SJSA1 (cell line): ENCODE measurements at regions not wholly inside any gene's neighbourhood (a gene's known extent, or its start where the extent isn't known, plus 50 kb on each side); places are given as distances from the start of the nearest gene placed in this dataset.
"Not testable (repeated sequence)": the region's sequence is repeated elsewhere in the genome, so short reads cannot be mapped to it uniquely, and the experiment has no call there.

ENCODE experiments used
- DNase-seq, 2 experiments: peaks; one replicate each; pipeline ENCODE4 v3.0.0-alpha.2; 2015 to 2020; ENCODE audit warnings: low spot score in 2 of 2, low read depth in 1 of 2
- H3K27ac ChIP-seq: fragments of 250-450 bp; sonication (Bioruptor Pico); 2 replicates; pipeline ENCODE4 v1.5.1; 2020; ENCODE audit warnings: mild to moderate bottlenecking, moderate library complexity
- H3K27me3 ChIP-seq: fragments of 250-450 bp; sonication (Bioruptor Pico); replicated peaks from 2 replicates; pipeline ENCODE4 v1.5.1; 2020; ENCODE audit warnings: mild to moderate bottlenecking, moderate library complexity
- H3K36me3 ChIP-seq: fragments of 250-450 bp; sonication (Bioruptor Pico); 2 replicates; pipeline ENCODE4 v1.5.1; 2020; ENCODE audit warnings: mild to moderate bottlenecking
- H3K4me1 ChIP-seq: fragments of 250-450 bp; sonication (Bioruptor Pico); replicated peaks from 2 replicates; pipeline ENCODE4 v1.6.1; 2021; ENCODE audit warnings: mild to moderate bottlenecking
- H3K4me3 ChIP-seq: fragments of 250-450 bp; sonication (Bioruptor Pico); 2 replicates; pipeline ENCODE4 v1.5.1; 2020; ENCODE audit warnings: mild to moderate bottlenecking
- H3K9me3 ChIP-seq: fragments of 250-450 bp; sonication (Bioruptor Pico); replicated peaks from 2 replicates; pipeline ENCODE4 v1.5.1; 2020; ENCODE audit warnings: mild to moderate bottlenecking

- not testable (repeated sequence) for H3K4me1 ChIP-seq, H3K27ac ChIP-seq, H3K9me3 ChIP-seq, H3K36me3 ChIP-seq, H3K27me3 ChIP-seq, DNase-seq, H3K4me3 ChIP-seq
Observed at GRCh38 chr1:101505240-101505639, 268.4 kb downstream of the S1PR1 start.

- H3K36me3 ChIP-seq, result no peaks in the 10 kb centered on the region
- peak in 1 of 2 experiments; percentile 11 for DNase-seq
- H3K27me3 ChIP-seq, result no peaks in the 10 kb centered on the region
- H3K4me3 ChIP-seq, result no peak overlapping the region
- no peaks in the 10 kb centered on the region for H3K9me3 ChIP-seq
- H3K4me1 ChIP-seq, result no peaks in the 10 kb centered on the region
- H3K27ac ChIP-seq, result no peak overlapping the region
Observed at GRCh38 chr1:101506541-101507164, 269.8 kb downstream of the S1PR1 start.

DNA sequence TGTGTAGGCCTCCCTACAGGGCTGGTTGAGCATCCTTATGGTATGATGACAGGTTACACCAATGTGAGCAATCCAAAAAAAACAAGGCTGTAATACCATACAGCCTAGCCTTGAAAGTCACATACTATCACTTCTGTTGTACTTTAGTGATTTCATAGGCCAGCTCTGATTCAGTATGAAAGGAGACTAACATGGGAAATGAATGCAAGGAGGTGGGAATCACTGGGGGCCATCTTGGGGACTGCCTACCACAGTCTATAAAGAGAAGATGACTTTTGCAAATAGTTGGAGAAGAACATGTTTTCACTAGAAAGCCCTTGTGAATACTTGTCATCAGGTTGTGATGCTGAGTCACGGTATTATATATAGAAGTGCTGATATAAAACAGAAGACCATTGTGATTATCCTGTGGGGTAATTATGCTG is 270.7 kb downstream of the S1PR1 start:
- H3K9me3 ChIP-seq, result no peaks in the 10 kb centered on the region
- DNase-seq, result no peak
- no peak overlapping the region for H3K27ac ChIP-seq

DNA sequence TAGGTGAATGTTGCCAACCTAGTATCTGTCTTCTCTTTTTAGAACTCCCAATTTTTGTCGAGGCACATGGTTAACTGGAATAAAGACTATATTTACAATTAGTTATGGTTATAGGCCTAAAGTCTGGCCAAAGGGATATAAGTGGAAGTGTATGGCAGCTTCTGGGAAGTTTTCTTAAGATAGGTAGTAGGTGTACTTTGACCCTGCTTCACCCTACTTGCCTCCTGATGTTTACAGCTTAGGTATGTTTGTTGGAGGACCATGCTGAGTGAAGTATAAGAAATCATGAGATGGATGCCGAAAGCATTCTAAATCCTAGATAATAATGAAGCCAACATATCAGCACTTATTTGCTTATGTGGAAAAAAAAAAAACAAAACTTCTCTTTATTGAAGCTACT is 272.1 kb downstream of the S1PR1 start:
- Histone ChIP-seq H3K27ac (no peak overlapping the region), H3K9me3 (no peaks in the 10 kb centered on the region), H3K36me3 (no peaks in the 10 kb centered on the region), H3K27me3 (no peaks in the 10 kb centered on the region), H3K4me1 (no peaks in the 10 kb centered on the region), H3K4me3 (no peak overlapping the region)
- no peak for DNase-seq

More for the DNA sequence above, 270.7 kb downstream of the S1PR1 start:
- H3K4me1 ChIP-seq, result no peaks in the 10 kb centered on the region
- H3K36me3 ChIP-seq, result no peaks in the 10 kb centered on the region
- no peaks in the 10 kb centered on the region for H3K27me3 ChIP-seq
- no peak overlapping the region for H3K4me3 ChIP-seq

DNA sequence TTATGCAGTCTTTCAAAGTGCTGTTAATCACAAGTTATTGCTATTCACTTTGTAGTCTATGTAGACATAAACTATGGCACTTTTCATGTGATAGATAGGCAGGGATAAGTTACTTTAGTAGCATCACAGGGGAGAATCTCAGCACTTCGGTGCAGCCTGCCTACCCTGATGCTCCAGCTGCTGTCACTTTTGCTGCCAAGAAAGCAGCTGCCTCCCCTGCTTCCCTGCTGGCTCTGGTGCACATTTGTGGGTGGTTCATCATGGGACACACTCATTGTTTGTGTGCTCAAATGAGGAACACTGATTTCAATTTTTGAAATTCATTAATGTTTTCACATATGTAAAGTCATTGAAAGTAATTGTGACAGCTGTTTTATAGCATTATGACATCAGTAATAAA is 272.6 kb downstream of the S1PR1 start:
- H3K4me3 ChIP-seq, result no peak overlapping the region
- H3K36me3 ChIP-seq, result no peaks in the 10 kb centered on the region
- no peaks in the 10 kb centered on the region for H3K9me3 ChIP-seq
- H3K27me3 ChIP-seq, result no peaks in the 10 kb centered on the region
- no peaks in the 10 kb centered on the region for H3K4me1 ChIP-seq
- no peak for DNase-seq
- no peak overlapping the region for H3K27ac ChIP-seq

- Histone ChIP-seq H3K27me3 (no peaks in the 10 kb centered on the region), H3K27ac (no peak overlapping the region), H3K36me3 (no peaks in the 10 kb centered on the region), H3K4me1 (no peaks in the 10 kb centered on the region), H3K9me3 (no peaks in the 10 kb centered on the region), H3K4me3 (no peak overlapping the region)
- DNase-seq, result no peak
Observed at GRCh38 chr1:101511202-101511891, 274.5 kb downstream of the S1PR1 start.

- Histone ChIP-seq H3K9me3 (no peaks in the 10 kb centered on the region), H3K4me1 (no peaks in the 10 kb centered on the region), H3K36me3 (no peaks in the 10 kb centered on the region), H3K27ac (no peak overlapping the region), H3K27me3 (no peaks in the 10 kb centered on the region), H3K4me3 (no peak overlapping the region)
- DNase-seq, result peak in 1 of 2 experiments; percentile 16
Observed at GRCh38 chr1:101520302-101520701, 283.5 kb downstream of the S1PR1 start.

GRCh38 chr1:101522486-101522885 is 285.7 kb downstream of the S1PR1 start:
- no peak for DNase-seq
- H3K4me3 ChIP-seq, result no peak overlapping the region
- no peaks in the 10 kb centered on the region for H3K4me1 ChIP-seq
- H3K9me3 ChIP-seq, result no peaks in the 10 kb centered on the region
- H3K27ac ChIP-seq, result no peak overlapping the region
- no peaks in the 10 kb centered on the region for H3K36me3 ChIP-seq
- no peaks in the 10 kb centered on the region for H3K27me3 ChIP-seq

- Histone ChIP-seq H3K4me1 (no peaks in the 10 kb centered on the region), H3K4me3 (no peak overlapping the region)
Observed at GRCh38 chr1:101526813-101527212, 290.0 kb downstream of the S1PR1 start.

GRCh38 chr1:101532377-101532776 is 295.6 kb downstream of the S1PR1 start:
- Histone ChIP-seq H3K36me3 (no peaks in the 10 kb centered on the region), H3K9me3 (no peaks in the 10 kb centered on the region), H3K27me3 (no peaks in the 10 kb centered on the region), H3K4me1 (no peaks in the 10 kb centered on the region), H3K4me3 (no peak overlapping the region), H3K27ac (no peak overlapping the region)
- no peak for DNase-seq

More at GRCh38 chr1:101526813-101527212, 290.0 kb downstream of the S1PR1 start:
- H3K27me3 ChIP-seq, result no peaks in the 10 kb centered on the region
- H3K9me3 ChIP-seq, result no peaks in the 10 kb centered on the region
- no peak for DNase-seq
- no peaks in the 10 kb centered on the region for H3K36me3 ChIP-seq
- no peak overlapping the region for H3K27ac ChIP-seq

DNA sequence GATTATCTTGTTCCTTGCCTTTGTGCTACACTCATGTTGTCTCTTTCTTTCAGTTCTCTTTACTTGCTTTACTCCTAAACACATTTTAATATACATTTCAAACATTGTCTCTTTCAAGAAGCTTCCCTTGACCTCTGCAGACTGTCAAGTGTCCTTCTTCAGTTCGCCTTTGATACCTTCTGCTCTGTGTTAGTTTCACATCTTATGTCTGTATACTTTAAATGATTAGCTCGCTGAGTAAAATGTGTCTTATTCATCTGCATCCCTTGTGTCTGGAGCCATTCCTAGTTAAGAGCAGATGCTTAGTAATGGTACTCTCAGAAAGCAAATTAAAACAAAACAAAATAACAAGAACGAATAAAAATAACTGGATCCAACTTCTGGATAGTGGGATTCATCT is 303.3 kb downstream of the S1PR1 start:
- Histone ChIP-seq H3K4me1 (no peaks in the 10 kb centered on the region), H3K36me3 (no peaks in the 10 kb centered on the region), H3K4me3 (no peak overlapping the region), H3K27me3 (no peaks in the 10 kb centered on the region), H3K9me3 (no peaks in the 10 kb centered on the region), H3K27ac (no peak overlapping the region)
- no peak for DNase-seq

GRCh38 chr1:101546885-101547284 is 310.1 kb downstream of the S1PR1 start:
- no peaks in the 10 kb centered on the region for H3K9me3 ChIP-seq
- DNase-seq, result no peak
- H3K27ac ChIP-seq, result no peak overlapping the region
- H3K4me3 ChIP-seq, result no peak overlapping the region
- no peaks in the 10 kb centered on the region for H3K27me3 ChIP-seq
- H3K36me3 ChIP-seq, result no peaks in the 10 kb centered on the region
- no peaks in the 10 kb centered on the region for H3K4me1 ChIP-seq

DNA sequence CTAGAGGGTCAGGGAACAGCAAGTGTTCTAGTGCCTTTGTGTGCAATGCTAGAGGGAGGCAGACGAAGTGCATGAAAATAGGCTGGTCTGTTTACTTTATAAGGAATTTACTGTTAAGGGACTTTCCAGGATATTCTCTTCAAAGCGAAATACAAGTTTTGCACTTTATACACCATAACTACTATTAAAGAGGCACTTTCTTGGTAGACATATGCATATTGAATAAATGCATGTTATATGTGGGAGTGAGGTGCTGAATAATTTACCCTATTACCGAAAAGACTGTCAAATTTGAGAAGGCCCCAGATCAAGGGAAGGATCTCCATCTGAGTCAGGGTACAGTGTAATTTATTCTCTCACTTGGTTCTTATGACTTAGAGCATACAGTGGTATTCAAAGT is 310.5 kb downstream of the S1PR1 start:
- DNase-seq, result no peak
- no peak overlapping the region for H3K27ac ChIP-seq
- H3K9me3 ChIP-seq, result no peaks in the 10 kb centered on the region
- no peaks in the 10 kb centered on the region for H3K36me3 ChIP-seq
- no peaks in the 10 kb centered on the region for H3K27me3 ChIP-seq
- H3K4me1 ChIP-seq, result no peaks in the 10 kb centered on the region
- H3K4me3 ChIP-seq, result no peak overlapping the region

DNA sequence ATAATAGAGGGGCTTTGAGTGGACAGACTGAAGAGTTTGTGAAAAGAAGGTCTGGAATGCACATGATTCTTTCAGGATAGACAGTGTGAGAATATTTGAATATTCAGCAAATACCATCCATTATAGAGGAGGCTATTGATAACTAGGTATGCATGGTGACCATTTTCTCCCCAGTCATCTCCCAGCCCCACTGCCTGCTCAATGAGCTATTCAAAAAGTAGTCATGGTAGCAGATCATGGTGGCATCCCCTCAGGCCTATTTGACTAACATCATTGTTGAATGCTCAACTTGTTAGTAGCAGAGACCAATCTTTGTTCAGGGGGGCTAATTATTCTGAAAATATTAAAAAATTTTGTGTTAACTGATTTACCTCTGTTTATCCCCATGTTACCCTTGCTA is 311.6 kb downstream of the S1PR1 start:
- DNase-seq, result no peak
- Histone ChIP-seq H3K4me1 (no peaks in the 10 kb centered on the region), H3K27me3 (no peaks in the 10 kb centered on the region), H3K27ac (no peak overlapping the region), H3K36me3 (no peaks in the 10 kb centered on the region), H3K4me3 (no peak overlapping the region), H3K9me3 (no peaks in the 10 kb centered on the region)
